ENCODE measurements at regions not wholly inside any gene's neighbourhood (a gene's known extent, or its start where the extent isn't known, plus 50 kb on each side); places are given as distances from the start of the nearest gene placed in this dataset.

GRCh38 chr5:167512111-167512510 is 779.3 kb upstream of the WWC1 start:
- DNase-seq = no peak

GRCh38 chr5:167513381-167513780 is 778.1 kb upstream of the WWC1 start:
- no peak for DNase-seq

- no peak for DNase-seq
These were observed 777.0 kb upstream of the WWC1 start for GRCh38 chr5:167514461-167514860.

GRCh38 chr5:167525004-167525403 is 766.4 kb upstream of the WWC1 start:
- no peak for DNase-seq

- DNase-seq = no peak
These were observed 762.8 kb upstream of the WWC1 start for GRCh38 chr5:167528651-167529050.

- no peak for DNase-seq
These were observed 760.9 kb upstream of the WWC1 start for GRCh38 chr5:167530548-167530947.

- no peak for DNase-seq
These were observed 757.3 kb upstream of the WWC1 start for GRCh38 chr5:167533814-167534795.

GRCh38 chr5:167539747-167540146 is 751.7 kb upstream of the WWC1 start:
- no peak for DNase-seq

GRCh38 chr5:167546270-167546669 is 745.2 kb upstream of the WWC1 start:
- no peak for DNase-seq

GRCh38 chr5:167552356-167552755 is 739.1 kb upstream of the WWC1 start:
- no peak for DNase-seq

GRCh38 chr5:167553511-167553910 is 737.9 kb upstream of the WWC1 start:
- DNase-seq = no peak

GRCh38 chr5:167554564-167555290 is 736.7 kb upstream of the WWC1 start:
- no peak for DNase-seq

- no peak for DNase-seq
These were observed 735.8 kb upstream of the WWC1 start for GRCh38 chr5:167555565-167556166.

- no peak for DNase-seq
These were observed 734.1 kb upstream of the WWC1 start for GRCh38 chr5:167557359-167557758.

GRCh38 chr5:167561796-167562195 is 729.6 kb upstream of the WWC1 start:
- DNase-seq = no peak

- DNase-seq = no peak
These were observed 727.2 kb upstream of the WWC1 start for GRCh38 chr5:167564275-167564674.

- no peak for DNase-seq
These were observed 726.1 kb upstream of the WWC1 start for GRCh38 chr5:167565189-167565954.

- DNase-seq = no peak
These were observed 721.0 kb upstream of the WWC1 start for GRCh38 chr5:167570431-167570830.

GRCh38 chr5:167571824-167572223 is 719.6 kb upstream of the WWC1 start:
- DNase-seq = no peak

- DNase-seq = no peak
These were observed 717.9 kb upstream of the WWC1 start for GRCh38 chr5:167573370-167574127.

GRCh38 chr5:167574464-167574863 is 717.0 kb upstream of the WWC1 start:
- DNase-seq = no peak

- no peak for DNase-seq
These were observed 716.1 kb upstream of the WWC1 start for GRCh38 chr5:167575330-167575729.
